ENCODE measurements at regions not wholly inside any gene's neighbourhood (a gene's known extent, or its start where the extent isn't known, plus 50 kb on each side); places are given as distances from the start of the nearest gene placed in this dataset.

GRCh38 chr18:70650878-70651277 lies 362.0 kb downstream of the SOCS6 start:
- H3K4me3 ChIP-seq (ENCODE audit: control insufficient read depth, low read depth, low read length): no peak overlapping the region
- no peak for DNase-seq (ENCODE audit: low read depth)
- TF ChIP-seq, protein P1, sequence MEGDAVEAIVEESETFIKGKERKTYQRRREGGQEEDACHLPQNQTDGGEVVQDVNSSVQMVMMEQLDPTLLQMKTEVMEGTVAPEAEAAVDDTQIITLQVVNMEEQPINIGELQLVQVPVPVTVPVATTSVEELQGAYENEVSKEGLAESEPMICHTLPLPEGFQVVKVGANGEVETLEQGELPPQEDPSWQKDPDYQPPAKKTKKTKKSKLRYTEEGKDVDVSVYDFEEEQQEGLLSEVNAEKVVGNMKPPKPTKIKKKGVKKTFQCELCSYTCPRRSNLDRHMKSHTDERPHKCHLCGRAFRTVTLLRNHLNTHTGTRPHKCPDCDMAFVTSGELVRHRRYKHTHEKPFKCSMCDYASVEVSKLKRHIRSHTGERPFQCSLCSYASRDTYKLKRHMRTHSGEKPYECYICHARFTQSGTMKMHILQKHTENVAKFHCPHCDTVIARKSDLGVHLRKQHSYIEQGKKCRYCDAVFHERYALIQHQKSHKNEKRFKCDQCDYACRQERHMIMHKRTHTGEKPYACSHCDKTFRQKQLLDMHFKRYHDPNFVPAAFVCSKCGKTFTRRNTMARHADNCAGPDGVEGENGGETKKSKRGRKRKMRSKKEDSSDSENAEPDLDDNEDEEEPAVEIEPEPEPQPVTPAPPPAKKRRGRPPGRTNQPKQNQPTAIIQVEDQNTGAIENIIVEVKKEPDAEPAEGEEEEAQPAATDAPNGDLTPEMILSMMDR (IDR thresholded peaks at IDR 0.05; ENCODE audit: control insufficient read depth, insufficient read depth, low read depth, low read length, missing control alignments): no peak

GRCh38 chr18:70649683-70650082 lies 360.8 kb downstream of the SOCS6 start:
- TF ChIP-seq, protein P1 (IDR thresholded peaks at IDR 0.05; ENCODE audit: control insufficient read depth, insufficient read depth, low read depth, low read length, missing control alignments): no peak
- no peak overlapping the region for H3K4me3 ChIP-seq (ENCODE audit: control insufficient read depth, low read depth, low read length)
- no peak for DNase-seq (ENCODE audit: low read depth)

DNA sequence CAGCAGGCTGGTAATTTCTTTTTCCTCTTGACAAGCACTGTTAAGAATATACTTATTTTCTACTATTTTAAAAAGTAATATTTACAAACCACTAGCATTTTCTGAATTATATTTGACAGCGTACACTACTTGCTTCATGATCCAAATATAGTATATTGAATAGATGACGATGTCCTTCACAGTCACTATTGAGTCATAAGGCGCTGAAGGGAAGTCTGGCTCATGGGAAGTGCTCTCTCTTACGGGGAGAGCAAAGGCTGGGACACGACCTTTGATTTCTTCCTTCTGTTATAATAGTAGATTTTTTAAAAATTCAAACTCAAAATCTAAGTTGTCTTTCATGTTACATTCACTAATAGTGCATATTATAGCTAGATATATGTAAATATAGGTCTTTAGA lies 357.1 kb downstream of the SOCS6 start:
- no peak overlapping the region for H3K4me3 ChIP-seq (ENCODE audit: control insufficient read depth, low read depth, low read length)
- TF ChIP-seq, protein P1 (IDR thresholded peaks at IDR 0.05; ENCODE audit: control insufficient read depth, insufficient read depth, low read depth, low read length, missing control alignments): no peak
- DNase-seq (ENCODE audit: low read depth): no peak

DNA sequence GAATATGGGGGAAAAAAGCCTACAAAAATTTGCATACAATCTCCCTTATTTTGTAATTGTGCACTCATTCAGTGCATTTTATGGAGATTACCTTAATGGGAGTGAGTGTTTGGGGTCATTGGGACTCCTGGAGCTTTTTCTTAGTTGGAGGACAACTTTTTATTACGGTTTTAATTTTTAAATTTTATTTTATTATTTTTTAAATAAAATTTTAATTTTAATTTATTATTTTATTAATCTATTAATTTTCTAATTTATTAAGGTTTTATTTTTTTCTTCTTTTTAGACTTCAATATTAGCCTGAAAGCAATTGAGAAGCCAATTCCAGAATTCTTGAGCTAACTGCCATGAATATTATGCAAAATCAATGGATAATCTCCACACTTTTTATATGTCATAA lies 355.0 kb downstream of the SOCS6 start:
- no peak for DNase-seq (ENCODE audit: low read depth)
- TF ChIP-seq, protein P1 (IDR thresholded peaks at IDR 0.05; ENCODE audit: control insufficient read depth, insufficient read depth, low read depth, low read length, missing control alignments): no peak
- H3K4me3 ChIP-seq (ENCODE audit: control insufficient read depth, low read depth, low read length): no peak overlapping the region

DNA sequence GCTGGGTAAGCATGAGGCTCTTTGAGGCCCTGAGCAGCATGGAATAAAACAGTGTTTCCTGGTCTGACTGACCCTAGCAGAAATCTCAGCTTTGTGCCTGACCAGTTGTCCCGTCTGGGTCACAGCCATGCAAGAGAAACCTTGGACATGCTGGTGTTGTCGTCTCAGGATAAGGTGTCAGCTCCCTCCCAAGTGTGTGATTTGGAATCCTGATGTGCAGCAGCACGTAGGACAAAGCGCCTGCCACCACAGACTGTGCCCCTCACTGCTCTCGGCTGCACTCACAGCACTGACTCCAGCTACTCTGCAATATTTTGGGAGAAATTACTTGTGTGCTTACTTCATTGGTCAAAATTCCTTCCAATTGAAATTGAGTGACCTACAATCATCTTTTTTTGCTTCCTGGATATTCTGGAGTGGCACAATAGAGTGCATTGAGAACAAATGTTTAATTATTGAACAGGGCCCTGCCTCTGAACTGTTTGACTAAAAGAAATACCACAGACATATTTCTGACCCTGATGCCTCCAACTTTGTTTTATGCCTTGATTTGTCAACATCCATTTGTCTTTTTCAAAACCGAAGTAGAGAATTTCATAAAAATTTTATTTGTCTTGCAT lies 352.4 kb downstream of the SOCS6 start:
- DNase-seq (ENCODE audit: low read depth): no peak
- TF ChIP-seq, protein P1 (IDR thresholded peaks at IDR 0.05; ENCODE audit: control insufficient read depth, insufficient read depth, low read depth, low read length, missing control alignments): no peak
- no peak overlapping the region for H3K4me3 ChIP-seq (ENCODE audit: control insufficient read depth, low read depth, low read length)

DNA sequence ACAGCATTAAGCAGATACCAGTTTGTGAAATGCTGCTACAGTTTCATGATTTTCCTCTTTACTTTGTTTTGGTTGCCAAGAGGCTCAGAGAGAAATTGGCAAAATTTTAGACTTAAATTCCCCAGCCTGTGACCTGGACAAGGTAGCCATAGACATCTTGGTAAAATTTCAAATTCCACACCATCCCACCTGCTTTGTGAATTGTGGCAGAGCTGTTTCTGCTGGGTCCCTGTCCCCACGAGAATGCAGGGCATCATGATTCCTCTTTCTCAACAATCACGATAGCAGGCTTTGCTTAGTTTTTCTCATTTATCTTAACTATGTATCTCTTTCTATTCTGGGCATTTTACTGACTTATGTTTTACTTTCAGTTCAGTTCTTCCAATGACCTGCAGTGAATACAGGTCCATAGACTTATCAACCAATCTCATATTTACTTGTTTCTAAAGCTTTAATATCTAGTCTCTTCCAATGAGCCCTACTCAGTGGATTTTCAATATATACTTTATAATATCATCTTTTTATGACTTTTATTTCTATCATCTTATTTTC lies 351.6 kb downstream of the SOCS6 start:
- no peak overlapping the region for H3K4me3 ChIP-seq (ENCODE audit: control insufficient read depth, low read depth, low read length)
- DNase-seq (ENCODE audit: low read depth): no peak
- TF ChIP-seq, protein P1 (IDR thresholded peaks at IDR 0.05; ENCODE audit: control insufficient read depth, insufficient read depth, low read depth, low read length, missing control alignments): no peak
